Fibroblast of lung (primary cell): ENCODE measurements at regions not wholly inside any gene's neighbourhood (a gene's known extent, or its start where the extent isn't known, plus 50 kb on each side); places are given as distances from the start of the nearest gene placed in this dataset.

Experiments used
- EZH2 ChIP-seq: IDR thresholded peaks from 2 replicates; pipeline ENCODE4 v1.5.1; 2012; ENCODE audit warnings: low read length, control low read depth, mild to moderate bottlenecking; ENCODE audit errors: missing control alignments
- TF ChIP-seq, protein P1 (sequence below), 2 donors: IDR thresholded peaks in 1 of 2; conservative IDR thresholded peaks in 1 of 2; 1 replicate in 1 of 2; 2 replicates in 1 of 2; pipeline ENCODE4 v1.5.1; 2011 to 2012; ENCODE audit warnings: low read length in 2 of 2, control low read depth in 1 of 2, inconsistent platforms in 1 of 2, low read depth in 1 of 2, mild to moderate bottlenecking in 1 of 2

DNA sequence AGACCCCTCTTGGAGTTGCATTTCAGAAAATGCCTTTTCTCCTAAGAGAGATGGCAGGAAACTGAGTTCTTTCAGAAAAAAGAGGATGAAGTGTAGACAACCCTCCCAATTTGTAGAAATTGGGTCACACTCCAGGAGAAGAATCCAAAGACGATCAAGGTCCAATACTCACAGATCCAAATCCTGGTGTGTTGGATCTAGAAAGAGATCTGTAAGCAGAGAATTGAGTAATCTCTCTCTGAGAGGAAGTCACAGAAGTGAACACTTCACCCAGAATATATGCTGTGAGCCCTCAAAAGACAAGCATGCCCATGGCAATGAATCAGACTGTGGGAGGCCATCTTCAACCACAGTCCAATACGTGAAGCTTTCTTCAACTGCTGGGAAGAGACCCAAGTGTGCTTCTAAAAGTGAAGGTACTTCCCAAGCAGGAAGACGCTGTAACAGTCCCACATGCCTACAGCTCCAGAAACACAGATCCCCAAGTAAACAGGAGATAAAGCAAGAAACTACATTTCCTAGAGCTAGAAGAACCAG is 182.7 kb downstream of the SMC2 start:
- TF ChIP-seq, protein P1, sequence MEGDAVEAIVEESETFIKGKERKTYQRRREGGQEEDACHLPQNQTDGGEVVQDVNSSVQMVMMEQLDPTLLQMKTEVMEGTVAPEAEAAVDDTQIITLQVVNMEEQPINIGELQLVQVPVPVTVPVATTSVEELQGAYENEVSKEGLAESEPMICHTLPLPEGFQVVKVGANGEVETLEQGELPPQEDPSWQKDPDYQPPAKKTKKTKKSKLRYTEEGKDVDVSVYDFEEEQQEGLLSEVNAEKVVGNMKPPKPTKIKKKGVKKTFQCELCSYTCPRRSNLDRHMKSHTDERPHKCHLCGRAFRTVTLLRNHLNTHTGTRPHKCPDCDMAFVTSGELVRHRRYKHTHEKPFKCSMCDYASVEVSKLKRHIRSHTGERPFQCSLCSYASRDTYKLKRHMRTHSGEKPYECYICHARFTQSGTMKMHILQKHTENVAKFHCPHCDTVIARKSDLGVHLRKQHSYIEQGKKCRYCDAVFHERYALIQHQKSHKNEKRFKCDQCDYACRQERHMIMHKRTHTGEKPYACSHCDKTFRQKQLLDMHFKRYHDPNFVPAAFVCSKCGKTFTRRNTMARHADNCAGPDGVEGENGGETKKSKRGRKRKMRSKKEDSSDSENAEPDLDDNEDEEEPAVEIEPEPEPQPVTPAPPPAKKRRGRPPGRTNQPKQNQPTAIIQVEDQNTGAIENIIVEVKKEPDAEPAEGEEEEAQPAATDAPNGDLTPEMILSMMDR (conservative IDR thresholded peaks at IDR 0.05 in 1 of 2, IDR thresholded peaks at IDR 0.05 in 1 of 2; ENCODE audit: low read depth in 1 of 2, low read length in 2 of 2), result no peak
- no peak for TF ChIP-seq EZH2
